ENCODE measurements at regions not wholly inside any gene's neighbourhood (a gene's known extent, or its start where the extent isn't known, plus 50 kb on each side); places are given as distances from the start of the nearest gene placed in this dataset.

- intact Hi-C loops (cut with micrococcal nuclease; ENCODE audit: unreplicated experiment) = no loop called here
- no peaks in the 10 kb centered on the region for H3K9me2 ChIP-seq (ENCODE audit: insufficient read depth)
- H2AFZ ChIP-seq = no peak overlapping the region
- no peaks in the 10 kb centered on the region for H3K4me1 ChIP-seq (replicated peaks; ENCODE audit: insufficient read depth)
- no peaks in the 10 kb centered on the region for H3K36me3 ChIP-seq (ENCODE audit: low read depth)
- TF ChIP-seq CTCF (conservative IDR thresholded peaks at IDR 0.05) = no peak
- no peak for TF ChIP-seq EZH2 (IDR thresholded peaks at IDR 0.05; ENCODE audit: low read depth)
- no peak for DNase-seq
- no peaks in the 10 kb centered on the region for H3K79me2 ChIP-seq (ENCODE audit: low read depth)
- H3K27me3 ChIP-seq (ENCODE audit: insufficient read depth, low read depth) = peaks cover 12% of the 10 kb centered on the region; the same call in 1 of the 2 replicates
- CTCF ChIA-PET = no interaction called here
- no peak overlapping the region for H3K4me2 ChIP-seq
- no peaks in the 10 kb centered on the region for H3F3A ChIP-seq (ENCODE audit: insufficient read depth, low read depth)
- no peaks in the 10 kb centered on the region for H3K9me3 ChIP-seq (ENCODE audit: insufficient read depth, low read depth)
- H3K27ac ChIP-seq = no peak overlapping the region
- BruUV-seq (replicated peaks) = no TSS peak
- POLR2A ChIA-PET (ENCODE audit: unreplicated experiment) = no interaction called here
- H3K4me3 ChIP-seq = no peak overlapping the region
- H4K20me1 ChIP-seq (ENCODE audit: insufficient read depth) = no peaks in the 10 kb centered on the region
These were observed 120.8 kb upstream of the SULT1C3 start for GRCh38 chr2:108118996-108119395.

GRCh38 chr2:108119492-108119891, 120.3 kb upstream of the SULT1C3 start:
- Histone ChIP-seq H3K4me2 (no peak overlapping the region), H3K27ac (no peak overlapping the region), H3K4me3 (no peak overlapping the region), H3K36me3 (ENCODE audit: low read depth) (no peaks in the 10 kb centered on the region), H4K20me1 (ENCODE audit: insufficient read depth) (no peaks in the 10 kb centered on the region), H2AFZ (no peak overlapping the region), H3K4me1 (replicated peaks; ENCODE audit: insufficient read depth) (no peaks in the 10 kb centered on the region), H3K27me3 (ENCODE audit: insufficient read depth, low read depth) (peaks cover 12% of the 10 kb centered on the region; the same call in 1 of the 2 replicates), H3K9me3 (ENCODE audit: insufficient read depth, low read depth) (no peaks in the 10 kb centered on the region), H3K79me2 (ENCODE audit: low read depth) (no peaks in the 10 kb centered on the region), H3K9me2 (ENCODE audit: insufficient read depth) (no peaks in the 10 kb centered on the region), H3F3A (ENCODE audit: insufficient read depth, low read depth) (no peaks in the 10 kb centered on the region)
- ChIA-PET CTCF (no interaction called here), POLR2A (ENCODE audit: unreplicated experiment) (no interaction called here)
- intact Hi-C loops (cut with micrococcal nuclease; ENCODE audit: unreplicated experiment) = no loop called here
- DNase-seq = no peak
- TF ChIP-seq CTCF (conservative IDR thresholded peaks at IDR 0.05) = no peak
- no peak for TF ChIP-seq EZH2 (IDR thresholded peaks at IDR 0.05; ENCODE audit: low read depth)
- BruUV-seq (replicated peaks) = no TSS peak

DNA sequence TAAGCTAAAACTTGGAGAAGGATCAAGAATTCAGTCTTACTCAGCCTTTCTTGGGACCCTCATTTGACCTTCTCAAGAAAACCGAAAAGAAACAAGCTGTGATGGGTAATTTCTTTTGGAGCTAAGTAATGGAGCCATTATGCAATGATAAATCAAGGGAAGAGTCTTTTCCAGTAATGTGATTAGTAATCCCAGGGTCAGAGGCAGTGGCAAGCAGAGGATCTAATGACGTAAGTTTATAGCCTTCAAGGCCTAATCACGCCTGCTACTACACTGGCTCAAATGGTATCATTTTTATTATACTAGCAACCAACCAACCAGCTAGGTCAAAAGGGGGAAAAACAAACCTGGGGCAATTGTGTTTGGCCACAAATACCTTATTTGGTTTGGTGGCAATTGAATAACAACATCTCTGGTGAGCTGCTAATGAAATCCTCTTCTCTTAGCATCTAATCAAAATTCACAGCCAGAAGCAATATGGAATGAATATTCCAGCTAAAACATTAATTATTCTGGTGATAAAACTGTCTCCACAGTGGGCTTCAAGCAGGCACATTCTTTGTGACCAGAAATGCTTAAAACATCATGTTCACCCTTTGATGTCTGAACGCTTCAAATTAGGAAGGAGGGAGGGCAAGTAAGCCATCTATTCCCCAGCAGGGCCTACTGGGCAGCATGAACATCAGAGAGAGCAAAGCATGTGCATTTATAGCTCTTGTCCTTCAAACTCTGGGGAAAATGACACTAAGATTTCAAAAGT, 114.9 kb upstream of the SULT1C3 start:
- Histone ChIP-seq H3K4me1 (replicated peaks; ENCODE audit: insufficient read depth) (no peaks in the 10 kb centered on the region), H4K20me1 (ENCODE audit: insufficient read depth) (no peaks in the 10 kb centered on the region), H3K79me2 (ENCODE audit: low read depth) (no peaks in the 10 kb centered on the region), H2AFZ (no peak overlapping the region), H3K36me3 (ENCODE audit: low read depth) (no peaks in the 10 kb centered on the region), H3F3A (ENCODE audit: insufficient read depth, low read depth) (no peaks in the 10 kb centered on the region), H3K9me2 (ENCODE audit: insufficient read depth) (no peaks in the 10 kb centered on the region), H3K4me3 (no peak overlapping the region), H3K27me3 (ENCODE audit: insufficient read depth, low read depth) (peaks cover 7% of the 10 kb centered on the region; the same call in 1 of the 2 replicates), H3K27ac (no peak overlapping the region), H3K4me2 (no peak overlapping the region), H3K9me3 (ENCODE audit: insufficient read depth, low read depth) (no peaks in the 10 kb centered on the region)
- no TSS peak for BruUV-seq (replicated peaks)
- DNase-seq = no peak
- TF ChIP-seq CTCF (conservative IDR thresholded peaks at IDR 0.05) = no peak
- TF ChIP-seq EZH2 (IDR thresholded peaks at IDR 0.05; ENCODE audit: low read depth) = no peak
- intact Hi-C loops (cut with micrococcal nuclease; ENCODE audit: unreplicated experiment) = no loop called here
- ChIA-PET CTCF (no interaction called here), POLR2A (ENCODE audit: unreplicated experiment) (interaction anchor here (0.6 kb wide), 1 partner anchor 1892 kb away, joined by 3 read pairs; no protein-coding TSS in a partner anchor)
